ENCODE measurements at regions not wholly inside any gene's neighbourhood (a gene's known extent, or its start where the extent isn't known, plus 50 kb on each side); places are given as distances from the start of the nearest gene placed in this dataset.

- ATAC-seq (replicated peaks; ENCODE audit: extremely low read depth, poor library complexity, severe bottlenecking) (no peak), DNase-seq (ENCODE audit: low spot score in 2 of 2) (no peak)
- no peaks in the 10 kb centered on the region for H3K9me3 Mint-ChIP-seq
- no peaks in the 10 kb centered on the region for H3K4me1 Mint-ChIP-seq
- no peak overlapping the region for H3K27ac Mint-ChIP-seq (ENCODE audit: low read depth)
- no peak overlapping the region for H3K4me3 Mint-ChIP-seq
- no peaks in the 10 kb centered on the region for H3K36me3 Mint-ChIP-seq (ENCODE audit: insufficient read depth)
- peaks cover 23% of the 10 kb centered on the region for H3K27me3 Mint-ChIP-seq
Measured at GRCh38 chr5:74198156-74198555, 442.4 kb downstream of the ENC1 start.

DNA sequence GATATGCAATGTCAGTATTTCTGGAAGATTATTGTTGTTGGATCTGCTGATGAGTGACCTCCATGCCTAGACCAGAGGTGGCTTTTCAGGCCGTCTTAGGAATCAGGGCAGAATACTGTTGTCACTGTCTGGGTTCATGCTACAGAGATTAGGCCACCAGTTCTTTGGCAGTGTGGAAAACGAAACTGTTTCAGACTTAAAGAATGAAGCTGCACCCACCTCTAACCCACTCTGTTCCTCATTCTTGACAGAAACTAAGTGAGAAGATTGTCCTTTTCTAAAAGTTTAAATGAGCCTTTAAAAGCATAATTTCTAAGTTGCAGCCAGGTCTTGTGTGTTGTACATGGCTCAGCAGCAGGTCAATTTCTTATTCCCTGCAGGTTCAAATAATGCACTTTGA, 444.3 kb downstream of the ENC1 start:
- Mint-ChIP-seq H3K36me3 (ENCODE audit: insufficient read depth) (no peaks in the 10 kb centered on the region), H3K9me3 (no peaks in the 10 kb centered on the region), H3K27ac (ENCODE audit: low read depth) (no peak overlapping the region), H3K27me3 (peaks cover 39% of the 10 kb centered on the region), H3K4me1 (no peaks in the 10 kb centered on the region), H3K4me3 (no peak overlapping the region)
- ATAC-seq (replicated peaks; ENCODE audit: extremely low read depth, poor library complexity, severe bottlenecking) = no peak
- no peak for DNase-seq (ENCODE audit: low spot score in 2 of 2)

DNA sequence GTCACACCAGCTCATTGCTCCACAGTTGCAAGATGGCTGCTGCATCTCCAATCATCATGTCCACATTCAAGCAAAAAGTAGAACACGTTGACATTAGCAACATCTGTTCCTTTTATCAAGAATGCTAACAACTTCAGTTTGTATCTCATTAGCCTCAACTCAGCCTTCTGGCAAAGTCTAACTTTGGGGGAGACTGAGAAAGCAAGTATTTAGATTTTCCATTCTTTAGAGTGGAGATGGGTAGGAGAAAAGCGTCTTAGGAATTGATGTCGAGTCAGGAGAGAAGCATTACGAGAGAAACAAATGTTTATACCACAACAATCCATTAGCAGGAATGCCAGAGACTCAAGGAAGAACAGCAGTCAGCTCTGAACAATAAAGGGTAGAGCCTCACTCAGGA, 446.3 kb downstream of the ENC1 start:
- no peak overlapping the region for H3K27ac Mint-ChIP-seq (ENCODE audit: low read depth)
- DNase-seq (ENCODE audit: low spot score in 2 of 2) = no peak
- peaks cover 39% of the 10 kb centered on the region for H3K27me3 Mint-ChIP-seq
- no peaks in the 10 kb centered on the region for H3K4me1 Mint-ChIP-seq
- no peak for ATAC-seq (replicated peaks; ENCODE audit: extremely low read depth, poor library complexity, severe bottlenecking)
- no peak overlapping the region for H3K4me3 Mint-ChIP-seq
- no peaks in the 10 kb centered on the region for H3K9me3 Mint-ChIP-seq
- no peaks in the 10 kb centered on the region for H3K36me3 Mint-ChIP-seq (ENCODE audit: insufficient read depth)

GRCh38 chr5:74192606-74193299, 447.8 kb downstream of the ENC1 start:
- Mint-ChIP-seq H3K4me1 (no peaks in the 10 kb centered on the region), H3K27ac (ENCODE audit: low read depth) (no peak overlapping the region), H3K9me3 (no peaks in the 10 kb centered on the region), H3K36me3 (ENCODE audit: insufficient read depth) (no peaks in the 10 kb centered on the region), H3K27me3 (peaks cover 45% of the 10 kb centered on the region), H3K4me3 (no peak overlapping the region)
- ATAC-seq (replicated peaks; ENCODE audit: extremely low read depth, poor library complexity, severe bottlenecking) (no peak), DNase-seq (ENCODE audit: low spot score in 2 of 2) (no peak)

GRCh38 chr5:74188351-74189105, 452.0 kb downstream of the ENC1 start:
- Mint-ChIP-seq H3K9me3 (no peaks in the 10 kb centered on the region), H3K4me3 (no peak overlapping the region), H3K36me3 (ENCODE audit: insufficient read depth) (no peaks in the 10 kb centered on the region), H3K27ac (ENCODE audit: low read depth) (no peak overlapping the region), H3K27me3 (peaks cover 58% of the 10 kb centered on the region), H3K4me1 (no peaks in the 10 kb centered on the region)
- ATAC-seq (replicated peaks; ENCODE audit: extremely low read depth, poor library complexity, severe bottlenecking) (no peak), DNase-seq (ENCODE audit: low spot score in 2 of 2) (no peak)

DNA sequence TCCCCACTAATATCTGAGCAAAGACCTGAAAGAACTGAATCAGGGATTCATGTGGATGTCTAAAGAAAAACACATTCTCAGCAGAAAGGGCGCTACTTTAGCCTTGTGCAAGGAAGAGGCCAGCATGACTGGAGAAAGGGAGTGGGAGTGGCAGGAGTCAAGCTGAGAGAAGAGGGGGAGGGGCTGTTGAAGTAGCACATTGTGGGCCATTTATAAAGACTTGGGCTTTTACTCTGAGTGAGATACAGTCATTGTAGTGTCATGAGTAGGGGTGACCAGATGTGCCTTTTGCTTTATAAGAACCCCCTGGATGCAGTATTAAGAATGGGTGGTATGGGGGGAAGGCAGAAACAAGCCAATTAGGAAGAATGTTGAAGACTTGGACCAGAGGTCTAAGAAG, 452.8 kb downstream of the ENC1 start:
- ATAC-seq (replicated peaks; ENCODE audit: extremely low read depth, poor library complexity, severe bottlenecking) (no peak), DNase-seq (ENCODE audit: low spot score in 2 of 2) (no peak)
- Mint-ChIP-seq H3K4me3 (no peak overlapping the region), H3K9me3 (no peaks in the 10 kb centered on the region), H3K4me1 (no peaks in the 10 kb centered on the region), H3K36me3 (ENCODE audit: insufficient read depth) (no peaks in the 10 kb centered on the region), H3K27me3 (peaks cover 54% of the 10 kb centered on the region), H3K27ac (ENCODE audit: low read depth) (no peak overlapping the region)

DNA sequence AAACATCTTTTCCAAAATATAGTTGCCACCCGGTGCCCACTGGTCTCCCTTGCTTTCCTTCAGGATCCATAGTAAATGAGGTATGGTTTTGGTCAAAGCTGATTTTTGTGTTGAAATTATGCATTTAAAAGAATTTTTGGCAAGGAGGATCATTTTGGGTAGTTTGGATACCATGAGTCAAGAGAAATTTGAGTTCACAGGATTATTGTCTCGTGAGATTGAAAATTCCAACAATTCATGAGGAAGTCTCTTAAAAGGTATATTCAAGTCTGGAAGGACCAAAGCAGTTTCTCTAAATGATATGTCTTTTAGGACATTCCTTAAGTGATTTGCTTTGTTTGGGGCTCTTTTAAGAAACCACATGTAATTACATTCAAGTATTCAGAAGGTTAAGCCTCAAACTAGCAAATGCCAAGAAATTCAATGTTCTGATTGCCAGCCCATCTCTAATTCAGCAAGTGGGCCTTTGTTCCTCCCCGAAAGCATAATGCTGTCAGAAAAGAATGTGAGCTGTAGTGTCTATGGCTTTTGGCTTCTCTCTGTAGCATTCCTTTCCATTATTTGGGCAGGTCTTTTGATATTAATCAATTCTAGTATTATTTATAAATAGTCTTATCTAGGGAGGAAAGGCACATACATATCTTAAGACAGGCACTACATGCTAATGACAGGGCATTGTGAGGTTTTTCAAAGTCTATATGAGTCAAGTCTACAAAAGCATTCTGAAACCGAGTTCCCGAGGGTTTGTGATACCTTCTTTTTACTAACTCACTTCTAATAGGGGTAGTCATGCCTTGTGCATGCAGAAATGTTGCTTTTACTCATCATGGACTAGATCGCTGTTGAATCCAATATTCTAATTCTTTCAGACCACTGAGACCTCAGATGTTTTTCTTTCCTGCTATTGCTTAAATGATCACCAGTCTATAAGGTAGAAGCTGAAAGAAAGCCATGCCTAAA, 453.9 kb downstream of the ENC1 start:
- ATAC-seq (replicated peaks; ENCODE audit: extremely low read depth, poor library complexity, severe bottlenecking) = no peak
- DNase-seq (ENCODE audit: low spot score in 2 of 2) = no peak
- no peaks in the 10 kb centered on the region for H3K9me3 Mint-ChIP-seq
- no peak overlapping the region for H3K4me3 Mint-ChIP-seq
- no peak overlapping the region for H3K27ac Mint-ChIP-seq (ENCODE audit: low read depth)
- H3K36me3 Mint-ChIP-seq (ENCODE audit: insufficient read depth) = no peaks in the 10 kb centered on the region
- H3K4me1 Mint-ChIP-seq = no peaks in the 10 kb centered on the region
- peaks cover 43% of the 10 kb centered on the region for H3K27me3 Mint-ChIP-seq

- peaks cover 42% of the 10 kb centered on the region for H3K27me3 Mint-ChIP-seq
- H3K9me3 Mint-ChIP-seq = no peaks in the 10 kb centered on the region
- no peak overlapping the region for H3K27ac Mint-ChIP-seq (ENCODE audit: low read depth)
- H3K4me3 Mint-ChIP-seq = no peak overlapping the region
- no peaks in the 10 kb centered on the region for H3K4me1 Mint-ChIP-seq
- no peak for DNase-seq (ENCODE audit: low spot score in 2 of 2)
- ATAC-seq (replicated peaks; ENCODE audit: extremely low read depth, poor library complexity, severe bottlenecking) = no peak
- no peaks in the 10 kb centered on the region for H3K36me3 Mint-ChIP-seq (ENCODE audit: insufficient read depth)
Measured at GRCh38 chr5:74185599-74185998, 454.9 kb downstream of the ENC1 start.

- Mint-ChIP-seq H3K27ac (ENCODE audit: low read depth) (no peak overlapping the region), H3K36me3 (ENCODE audit: insufficient read depth) (no peaks in the 10 kb centered on the region), H3K27me3 (peaks cover 42% of the 10 kb centered on the region), H3K9me3 (no peaks in the 10 kb centered on the region), H3K4me1 (no peaks in the 10 kb centered on the region), H3K4me3 (no peak overlapping the region)
- DNase-seq (ENCODE audit: low spot score in 2 of 2) (no peak), ATAC-seq (replicated peaks; ENCODE audit: extremely low read depth, poor library complexity, severe bottlenecking) (no peak)
Measured at GRCh38 chr5:74184649-74185048, 455.9 kb downstream of the ENC1 start.

DNA sequence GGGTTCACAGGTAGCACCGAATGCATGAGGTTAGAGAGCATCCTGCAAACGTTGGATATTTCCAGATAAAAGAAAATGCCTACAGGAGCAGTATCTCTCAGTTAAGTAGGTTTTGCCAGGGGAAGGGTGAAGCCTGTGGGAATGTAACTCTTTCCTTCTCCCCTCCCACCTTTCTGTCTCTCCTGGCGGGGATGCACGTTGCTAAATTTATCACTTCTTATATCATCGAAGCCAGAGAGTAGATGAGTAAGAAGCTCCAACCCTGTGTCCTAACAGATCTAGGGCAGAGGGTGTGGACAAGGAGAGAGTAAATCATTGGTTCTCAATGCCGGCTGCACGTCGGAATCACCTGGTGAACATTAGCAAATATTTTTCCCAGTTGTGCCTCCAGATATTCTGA, 457.5 kb downstream of the ENC1 start:
- DNase-seq (ENCODE audit: low spot score in 2 of 2) (no peak), ATAC-seq (replicated peaks; ENCODE audit: extremely low read depth, poor library complexity, severe bottlenecking) (no peak)
- Mint-ChIP-seq H3K27me3 (peaks cover 53% of the 10 kb centered on the region), H3K36me3 (ENCODE audit: insufficient read depth) (no peaks in the 10 kb centered on the region), H3K4me1 (no peaks in the 10 kb centered on the region), H3K27ac (ENCODE audit: low read depth) (no peak overlapping the region), H3K9me3 (no peaks in the 10 kb centered on the region), H3K4me3 (no peak overlapping the region)

DNA sequence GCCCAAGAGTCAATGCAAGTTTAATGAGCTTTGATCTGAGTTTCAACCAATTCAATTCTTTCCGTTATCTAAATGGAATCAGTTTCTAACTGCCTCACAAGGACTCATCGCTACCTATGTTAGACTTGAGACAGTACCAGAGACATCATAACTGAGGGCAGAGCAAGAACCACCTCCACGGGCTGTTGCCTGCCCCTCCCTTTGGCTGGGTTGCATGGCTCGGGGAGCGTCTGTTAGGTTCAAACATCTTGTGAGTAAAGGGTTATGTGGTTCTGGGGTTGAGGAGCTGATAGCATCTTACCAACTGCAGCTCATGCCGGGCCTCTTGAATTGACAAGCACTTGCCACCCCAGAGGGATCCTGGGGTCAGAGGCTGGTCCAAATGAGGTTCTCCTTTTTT, 457.9 kb downstream of the ENC1 start:
- H3K4me1 Mint-ChIP-seq = no peaks in the 10 kb centered on the region
- DNase-seq (ENCODE audit: low spot score in 2 of 2) (no peak), ATAC-seq (replicated peaks; ENCODE audit: extremely low read depth, poor library complexity, severe bottlenecking) (no peak)
- H3K4me3 Mint-ChIP-seq = no peak overlapping the region
- H3K36me3 Mint-ChIP-seq (ENCODE audit: insufficient read depth) = no peaks in the 10 kb centered on the region
- H3K27ac Mint-ChIP-seq (ENCODE audit: low read depth) = no peak overlapping the region
- no peaks in the 10 kb centered on the region for H3K9me3 Mint-ChIP-seq
- H3K27me3 Mint-ChIP-seq = peaks cover 52% of the 10 kb centered on the region

- Mint-ChIP-seq H3K27me3 (peaks cover 47% of the 10 kb centered on the region), H3K4me3 (no peak overlapping the region), H3K9me3 (no peaks in the 10 kb centered on the region), H3K27ac (ENCODE audit: low read depth) (no peak overlapping the region), H3K4me1 (no peaks in the 10 kb centered on the region), H3K36me3 (ENCODE audit: insufficient read depth) (no peaks in the 10 kb centered on the region)
- DNase-seq (ENCODE audit: low spot score in 2 of 2) = no peak
- no peak for ATAC-seq (replicated peaks; ENCODE audit: extremely low read depth, poor library complexity, severe bottlenecking)
Measured at GRCh38 chr5:74179701-74180100, 460.8 kb downstream of the ENC1 start.
